ENCODE measurements at regions not wholly inside any gene's neighbourhood (a gene's known extent, or its start where the extent isn't known, plus 50 kb on each side); places are given as distances from the start of the nearest gene placed in this dataset.

DNA sequence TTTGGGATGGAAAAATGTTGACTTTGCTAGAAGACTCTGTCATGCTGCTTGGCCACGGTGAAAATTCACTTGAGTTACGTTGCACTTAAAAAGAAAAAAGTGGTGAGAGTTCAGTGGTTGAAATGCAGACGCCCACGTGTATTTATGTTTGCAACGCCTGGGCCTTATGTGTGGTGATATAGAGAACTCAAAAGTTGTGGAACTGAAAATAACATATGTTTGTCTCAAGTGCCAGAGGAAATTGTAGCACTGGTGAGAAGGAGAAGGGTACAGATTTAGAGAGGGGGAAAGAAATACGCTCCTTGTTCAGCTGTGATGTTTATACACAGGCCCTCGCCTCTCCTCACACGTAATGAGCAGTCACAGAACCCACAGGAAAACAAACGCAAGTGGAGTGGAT lies 73.6 kb downstream of the EMX2 start:
- peak overlapping the region; percentile 22; the same call in 1 of the 2 replicates for H3K4me2 ChIP-seq (ENCODE audit: control insufficient read depth, insufficient read depth)
- H3K27ac ChIP-seq (ENCODE audit: control insufficient read depth, insufficient read depth) = no peak overlapping the region
- no TSS peak for BruUV-seq (replicated peaks)
- DNase-seq (ENCODE audit: low read depth, low spot score) = peak; percentile 23
- no peak for FAIRE-seq
- H3K79me2 ChIP-seq (ENCODE audit: control insufficient read depth, insufficient read depth, low read length) = no peaks in the 10 kb centered on the region
- ChIA-PET SMC1A (ENCODE audit: uncharacterized antibody, unreplicated experiment) (interaction anchor here (0.9 to 9.6 kb wide), 3 partner anchors 11 to 74 kb away, joined by 4 to 300 read pairs (median 4); partner anchors contain the start of gene EMX2), CTCF (no interaction called here), POLR2A (interaction anchor here (2.0 kb wide), 1 partner anchor 36 kb away, joined by 4 read pairs; no protein-coding TSS in a partner anchor), RAD21 (ENCODE audit: unreplicated experiment) (interaction anchor here (2.4 to 9.0 kb wide), 3 partner anchors 35 to 78 kb away, joined by 12 to 138 read pairs (median 12); no protein-coding TSS in a partner anchor)
- H3K4me3 ChIP-seq = no peak overlapping the region
- in situ Hi-C loops (cut with MboI) = no loop called here
- WGBS (ENCODE audit: insufficient coverage, insufficient replicate concordance, low lambda C conversion rate, missing lambda C conversion rate) = 13% methylated on average over 9 of the region's 9 CpGs
- H3K9ac ChIP-seq (ENCODE audit: control insufficient read depth, insufficient read depth, low read length) = no peak overlapping the region
- no peaks in the 10 kb centered on the region for H4K20me1 ChIP-seq (ENCODE audit: control insufficient read depth, insufficient read depth)
- H3K27me3 ChIP-seq (replicated peaks in 1 of 2; ENCODE audit: control insufficient read depth in 2 of 2, insufficient read depth in 2 of 2, low read length in 1 of 2) = no peaks in the 10 kb centered on the region
- H3K4me1 ChIP-seq (ENCODE audit: control insufficient read depth, insufficient read depth, low read length) = peaks cover 7% of the 10 kb centered on the region
- intact Hi-C loops (cut with micrococcal nuclease; ENCODE audit: unreplicated experiment) = loop anchor here (2.0 kb wide), 2 partner anchors 37 to 47 kb away; no protein-coding TSS in a partner anchor
- no peaks in the 10 kb centered on the region; the same call in 2 of the 3 replicates for H3K9me3 ChIP-seq (replicated peaks; ENCODE audit: control insufficient read depth, insufficient read depth, low read length)
- H3K36me3 ChIP-seq (ENCODE audit: control insufficient read depth in 2 of 2, insufficient read depth in 2 of 2, low read length in 1 of 2) = no peaks in the 10 kb centered on the region
- no peak overlapping the region for H2AFZ ChIP-seq (ENCODE audit: control insufficient read depth, low read depth, low read length)
- peak; percentile 76 for ATAC-seq
- no peak for TF ChIP-seq MYC (IDR thresholded peaks at IDR 0.05; ENCODE audit: insufficient read depth, insufficient read length, insufficient replicate concordance, low read length, severe bottlenecking)
- no peak for TF ChIP-seq CEBPB (IDR thresholded peaks at IDR 0.05; ENCODE audit: borderline replicate concordance in 1 of 2, low read depth in 2 of 2, low read length in 2 of 2)
- no peak for TF ChIP-seq SUPT20H (IDR thresholded peaks at IDR 0.05; ENCODE audit: borderline replicate concordance, control insufficient read depth, low read depth, low read length)
- TF ChIP-seq BHLHE40 (IDR thresholded peaks at IDR 0.05; ENCODE audit: borderline replicate concordance in 1 of 2, low read depth in 2 of 2, low read length in 1 of 2) = peak in 1 of 2 experiments; percentile 67; a peak in 2 of 4 replicates
- TF ChIP-seq IKZF2 (IDR thresholded peaks at IDR 0.05) = peak; percentile 70 to 76; a peak in 2 of 4 replicates
- TF ChIP-seq, protein P1, sequence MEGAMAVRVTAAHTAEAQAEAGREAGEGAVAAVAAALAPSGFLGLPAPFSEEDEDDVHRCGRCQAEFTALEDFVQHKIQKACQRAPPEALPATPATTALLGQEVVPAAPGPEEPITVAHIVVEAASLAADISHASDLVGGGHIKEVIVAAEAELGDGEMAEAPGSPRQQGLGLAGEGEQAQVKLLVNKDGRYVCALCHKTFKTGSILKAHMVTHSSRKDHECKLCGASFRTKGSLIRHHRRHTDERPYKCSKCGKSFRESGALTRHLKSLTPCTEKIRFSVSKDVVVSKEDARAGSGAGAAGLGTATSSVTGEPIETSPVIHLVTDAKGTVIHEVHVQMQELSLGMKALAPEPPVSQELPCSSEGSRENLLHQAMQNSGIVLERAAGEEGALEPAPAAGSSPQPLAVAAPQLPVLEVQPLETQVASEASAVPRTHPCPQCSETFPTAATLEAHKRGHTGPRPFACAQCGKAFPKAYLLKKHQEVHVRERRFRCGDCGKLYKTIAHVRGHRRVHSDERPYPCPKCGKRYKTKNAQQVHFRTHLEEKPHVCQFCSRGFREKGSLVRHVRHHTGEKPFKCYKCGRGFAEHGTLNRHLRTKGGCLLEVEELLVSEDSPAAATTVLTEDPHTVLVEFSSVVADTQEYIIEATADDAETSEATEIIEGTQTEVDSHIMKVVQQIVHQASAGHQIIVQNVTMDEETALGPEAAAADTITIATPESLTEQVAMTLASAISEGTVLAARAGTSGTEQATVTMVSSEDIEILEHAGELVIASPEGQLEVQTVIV (IDR thresholded peaks at IDR 0.05; ENCODE audit: borderline replicate concordance, partially characterized antibody) = no peak
- TF ChIP-seq RB1 (IDR thresholded peaks at IDR 0.05; ENCODE audit: borderline replicate concordance) = no peak
- TF ChIP-seq STAT3 (IDR thresholded peaks at IDR 0.05; ENCODE audit: low read depth, low read length) = no peak
- TF ChIP-seq RELA (IDR thresholded peaks at IDR 0.05; ENCODE audit: borderline replicate concordance, partially characterized antibody) = no peak
- TF ChIP-seq RAD21 (IDR thresholded peaks at IDR 0.05; ENCODE audit: insufficient read depth, low read depth, low read length) = no peak
- TF ChIP-seq ZNF622 (IDR thresholded peaks at IDR 0.05) = no peak
- TF ChIP-seq, protein P2, sequence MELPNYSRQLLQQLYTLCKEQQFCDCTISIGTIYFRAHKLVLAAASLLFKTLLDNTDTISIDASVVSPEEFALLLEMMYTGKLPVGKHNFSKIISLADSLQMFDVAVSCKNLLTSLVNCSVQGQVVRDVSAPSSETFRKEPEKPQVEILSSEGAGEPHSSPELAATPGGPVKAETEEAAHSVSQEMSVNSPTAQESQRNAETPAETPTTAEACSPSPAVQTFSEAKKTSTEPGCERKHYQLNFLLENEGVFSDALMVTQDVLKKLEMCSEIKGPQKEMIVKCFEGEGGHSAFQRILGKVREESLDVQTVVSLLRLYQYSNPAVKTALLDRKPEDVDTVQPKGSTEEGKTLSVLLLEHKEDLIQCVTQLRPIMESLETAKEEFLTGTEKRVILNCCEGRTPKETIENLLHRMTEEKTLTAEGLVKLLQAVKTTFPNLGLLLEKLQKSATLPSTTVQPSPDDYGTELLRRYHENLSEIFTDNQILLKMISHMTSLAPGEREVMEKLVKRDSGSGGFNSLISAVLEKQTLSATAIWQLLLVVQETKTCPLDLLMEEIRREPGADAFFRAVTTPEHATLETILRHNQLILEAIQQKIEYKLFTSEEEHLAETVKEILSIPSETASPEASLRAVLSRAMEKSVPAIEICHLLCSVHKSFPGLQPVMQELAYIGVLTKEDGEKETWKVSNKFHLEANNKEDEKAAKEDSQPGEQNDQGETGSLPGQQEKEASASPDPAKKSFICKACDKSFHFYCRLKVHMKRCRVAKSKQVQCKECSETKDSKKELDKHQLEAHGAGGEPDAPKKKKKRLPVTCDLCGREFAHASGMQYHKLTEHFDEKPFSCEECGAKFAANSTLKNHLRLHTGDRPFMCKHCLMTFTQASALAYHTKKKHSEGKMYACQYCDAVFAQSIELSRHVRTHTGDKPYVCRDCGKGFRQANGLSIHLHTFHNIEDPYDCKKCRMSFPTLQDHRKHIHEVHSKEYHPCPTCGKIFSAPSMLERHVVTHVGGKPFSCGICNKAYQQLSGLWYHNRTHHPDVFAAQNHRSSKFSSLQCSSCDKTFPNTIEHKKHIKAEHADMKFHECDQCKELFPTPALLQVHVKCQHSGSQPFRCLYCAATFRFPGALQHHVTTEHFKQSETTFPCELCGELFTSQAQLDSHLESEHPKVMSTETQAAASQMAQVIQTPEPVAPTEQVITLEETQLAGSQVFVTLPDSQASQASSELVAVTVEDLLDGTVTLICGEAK (IDR thresholded peaks at IDR 0.05; ENCODE audit: borderline replicate concordance) = no peak
- TF ChIP-seq MTA3 (IDR thresholded peaks at IDR 0.05; ENCODE audit: borderline replicate concordance, low read length) = no peak
- TF ChIP-seq KLF5 (IDR thresholded peaks at IDR 0.05; ENCODE audit: partially characterized antibody) = no peak
- no peak for TF ChIP-seq RFX5 (IDR thresholded peaks at IDR 0.05; ENCODE audit: low read depth, low read length)
- TF ChIP-seq WRNIP1 (IDR thresholded peaks at IDR 0.05; ENCODE audit: borderline replicate concordance, low read depth, low read length) = no peak
- TF ChIP-seq RBBP5 (conservative IDR thresholded peaks at IDR 0.05) = no peak
- peak; percentile 68 for TF ChIP-seq MEF2B (IDR thresholded peaks at IDR 0.05; ENCODE audit: partially characterized antibody, poor library complexity, severe bottlenecking)

Measured in GM12878 (cell line).